PFSK-1 (cell line): ENCODE measurements at regions not wholly inside any gene's neighbourhood (a gene's known extent, or its start where the extent isn't known, plus 50 kb on each side); places are given as distances from the start of the nearest gene placed in this dataset.

Experiments used
- POLR2AphosphoS5 ChIP-seq: IDR thresholded peaks from 2 replicates; pipeline ENCODE4 v1.6.1; 2012; ENCODE audit warnings: low read depth, mild to moderate bottlenecking, control low read depth, low read length, moderate library complexity
- REST ChIP-seq, 2 experiments: IDR thresholded peaks; 2 replicates each; pipeline versions ENCODE4 v1.6.1 to v1.8.0; 2011 to 2012; ENCODE audit warnings: low read depth in 2 of 2, low read length in 2 of 2, control low read depth in 1 of 2, inconsistent platforms in 1 of 2, mild to moderate bottlenecking in 1 of 2, moderate library complexity in 1 of 2; ENCODE audit not compliant: insufficient read depth in 1 of 2
- SIN3A ChIP-seq: IDR thresholded peaks from 2 replicates; pipeline ENCODE4 v1.6.1; 2012; ENCODE audit warnings: mild to moderate bottlenecking, low read length, moderate library complexity, borderline replicate concordance; ENCODE audit not compliant: insufficient read depth
- TAF1 ChIP-seq: IDR thresholded peaks from 2 replicates; pipeline ENCODE4 v1.6.1; 2012; ENCODE audit warnings: low read length, control low read depth, borderline replicate concordance; ENCODE audit not compliant: insufficient read depth

DNA sequence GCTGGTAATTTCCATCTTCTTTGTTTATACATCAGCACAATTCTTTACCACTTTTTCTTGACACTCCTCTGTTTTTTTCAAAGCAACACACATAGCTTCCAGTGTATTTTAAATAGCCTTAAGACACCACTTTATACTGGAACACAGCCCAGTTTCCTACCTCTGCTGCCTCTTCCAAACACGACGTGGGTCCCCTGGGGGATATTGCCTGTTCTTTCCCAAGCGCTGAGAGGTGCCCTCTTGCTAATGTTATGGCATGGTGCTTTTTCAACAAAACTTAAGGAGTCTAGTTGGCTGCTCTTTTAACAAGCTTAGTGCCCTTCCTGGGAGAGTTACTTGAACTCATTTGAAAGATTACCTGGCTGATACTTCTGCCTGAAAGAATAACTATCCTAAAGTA is 112.7 kb downstream of the OLFM4 start:
- TF ChIP-seq REST (IDR thresholded peaks at IDR 0.05; ENCODE audit: insufficient read depth in 1 of 2, low read depth in 2 of 2, low read length in 2 of 2) (no peak), SIN3A (no peak), TAF1 (no peak), POLR2AphosphoS5 (no peak)
